Astrocyte of the cerebellum (primary cell): ENCODE measurements at regions not wholly inside any gene's neighbourhood (a gene's known extent, or its start where the extent isn't known, plus 50 kb on each side); places are given as distances from the start of the nearest gene placed in this dataset.

ENCODE experiments used
- DNase-seq: peaks from one replicate; pipeline ENCODE4 v3.0.0-alpha.2; 2011; ENCODE audit warnings: low read depth
- H3K4me3 ChIP-seq: 2 replicates; pipeline ENCODE4 v1.5.1; 2011; ENCODE audit warnings: mild to moderate bottlenecking, low read depth, low read length, moderate library complexity
- in situ Hi-C: cut with HindIII; loops from 2 replicates; pipeline ENCODE4 v1.10.0; 2017; ENCODE audit warnings: low sequenced_read_pairs
- TF ChIP-seq, protein P1 (sequence below): IDR thresholded peaks from 2 replicates; pipeline ENCODE4 v1.5.1; 2012; ENCODE audit warnings: low read length, low read depth, moderate library complexity, mild to moderate bottlenecking; ENCODE audit errors: missing control alignments

DNA sequence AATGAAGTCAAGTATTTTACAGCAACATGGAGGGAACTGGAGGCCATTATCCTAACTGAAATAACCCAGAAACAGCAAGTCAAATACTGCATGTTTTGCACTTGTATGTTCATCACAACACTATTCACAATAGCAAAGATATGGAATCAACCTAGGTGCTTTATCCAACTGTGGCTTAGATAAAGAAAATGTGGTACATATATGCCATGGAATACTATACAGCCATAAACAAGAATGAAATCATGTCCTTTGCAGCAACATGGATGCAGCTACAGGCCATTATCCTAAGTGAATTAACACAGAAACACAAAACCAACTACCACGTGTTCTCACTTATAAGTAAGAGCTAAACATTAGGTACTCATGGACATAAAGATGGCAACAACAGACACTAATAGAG is 91.5 kb upstream of the E2F3 start:
- TF ChIP-seq, protein P1, sequence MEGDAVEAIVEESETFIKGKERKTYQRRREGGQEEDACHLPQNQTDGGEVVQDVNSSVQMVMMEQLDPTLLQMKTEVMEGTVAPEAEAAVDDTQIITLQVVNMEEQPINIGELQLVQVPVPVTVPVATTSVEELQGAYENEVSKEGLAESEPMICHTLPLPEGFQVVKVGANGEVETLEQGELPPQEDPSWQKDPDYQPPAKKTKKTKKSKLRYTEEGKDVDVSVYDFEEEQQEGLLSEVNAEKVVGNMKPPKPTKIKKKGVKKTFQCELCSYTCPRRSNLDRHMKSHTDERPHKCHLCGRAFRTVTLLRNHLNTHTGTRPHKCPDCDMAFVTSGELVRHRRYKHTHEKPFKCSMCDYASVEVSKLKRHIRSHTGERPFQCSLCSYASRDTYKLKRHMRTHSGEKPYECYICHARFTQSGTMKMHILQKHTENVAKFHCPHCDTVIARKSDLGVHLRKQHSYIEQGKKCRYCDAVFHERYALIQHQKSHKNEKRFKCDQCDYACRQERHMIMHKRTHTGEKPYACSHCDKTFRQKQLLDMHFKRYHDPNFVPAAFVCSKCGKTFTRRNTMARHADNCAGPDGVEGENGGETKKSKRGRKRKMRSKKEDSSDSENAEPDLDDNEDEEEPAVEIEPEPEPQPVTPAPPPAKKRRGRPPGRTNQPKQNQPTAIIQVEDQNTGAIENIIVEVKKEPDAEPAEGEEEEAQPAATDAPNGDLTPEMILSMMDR = no peak
- no peak overlapping the region for H3K4me3 ChIP-seq
- in situ Hi-C loops = no loop called here
- DNase-seq = no peak

DNA sequence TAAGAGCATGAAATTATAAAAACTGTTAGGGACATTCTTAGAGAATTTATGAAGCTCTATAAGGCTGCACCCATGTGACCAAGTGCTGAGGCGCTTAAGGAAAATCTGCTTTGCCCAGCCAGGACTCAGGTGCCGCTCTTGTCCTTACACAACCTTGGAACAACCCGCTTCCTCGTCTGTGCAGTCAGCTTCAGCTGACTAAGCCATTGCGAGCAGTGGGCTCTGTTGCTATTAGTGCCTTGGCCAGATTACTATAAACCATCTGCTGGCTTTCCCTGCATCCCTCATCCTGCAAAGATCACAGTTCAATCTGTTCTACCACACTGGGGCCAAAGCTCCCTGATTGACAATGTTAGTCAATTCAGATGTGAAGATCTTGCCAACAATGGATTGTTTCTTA is 89.1 kb upstream of the E2F3 start:
- in situ Hi-C loops = no loop called here
- TF ChIP-seq, protein P1 = no peak
- no peak overlapping the region for H3K4me3 ChIP-seq
- no peak for DNase-seq

DNA sequence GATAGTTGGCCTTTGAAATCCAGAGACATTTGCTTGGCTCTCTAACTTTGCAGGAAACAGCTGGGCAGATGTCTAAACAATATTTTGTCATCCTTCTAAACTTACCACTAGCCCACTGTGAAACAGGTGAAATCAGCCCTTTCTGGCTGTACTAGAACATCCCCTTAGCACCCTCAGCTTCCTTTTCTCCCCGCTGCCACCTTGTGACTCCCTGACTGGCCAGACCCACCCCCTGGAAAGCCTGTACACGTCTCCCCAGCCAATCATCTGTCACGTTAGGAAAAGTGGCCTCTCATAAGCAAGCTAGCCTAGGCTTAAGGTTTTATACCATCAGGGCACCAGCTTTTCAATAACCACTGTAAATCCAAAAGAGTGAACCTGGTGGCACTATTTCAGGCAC is 88.6 kb upstream of the E2F3 start:
- TF ChIP-seq, protein P1 = no peak
- no peak for DNase-seq
- in situ Hi-C loops = no loop called here
- H3K4me3 ChIP-seq = no peak overlapping the region

DNA sequence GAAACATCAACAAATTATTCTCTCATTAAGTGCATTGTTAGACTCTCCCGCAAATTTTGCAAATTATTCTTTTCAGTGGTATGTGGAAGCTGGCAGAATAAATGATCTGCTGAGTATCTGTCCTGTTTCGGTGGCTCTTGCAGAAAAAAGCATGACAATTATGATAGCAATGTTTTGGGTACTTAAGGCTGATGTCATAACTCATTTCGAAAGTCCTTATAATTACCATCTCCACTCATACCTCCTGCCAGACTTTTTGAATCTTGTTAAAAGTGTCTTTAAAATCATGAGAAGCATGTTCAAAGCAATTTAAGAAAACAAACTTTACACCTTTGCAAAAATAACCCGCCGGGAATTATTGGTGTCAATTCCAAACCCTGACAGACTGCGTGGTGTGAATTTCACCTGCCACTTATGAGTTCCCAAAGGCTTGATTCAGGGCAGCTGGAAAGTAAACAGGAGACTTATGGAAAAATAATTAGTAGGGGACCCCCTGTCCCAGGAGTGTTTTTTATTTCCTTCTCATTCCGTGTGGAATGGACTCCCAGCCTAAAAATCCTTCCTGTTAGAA is 87.6 kb upstream of the E2F3 start:
- in situ Hi-C loops = no loop called here
- H3K4me3 ChIP-seq = no peak overlapping the region
- TF ChIP-seq, protein P1 = no peak
- DNase-seq = no peak

DNA sequence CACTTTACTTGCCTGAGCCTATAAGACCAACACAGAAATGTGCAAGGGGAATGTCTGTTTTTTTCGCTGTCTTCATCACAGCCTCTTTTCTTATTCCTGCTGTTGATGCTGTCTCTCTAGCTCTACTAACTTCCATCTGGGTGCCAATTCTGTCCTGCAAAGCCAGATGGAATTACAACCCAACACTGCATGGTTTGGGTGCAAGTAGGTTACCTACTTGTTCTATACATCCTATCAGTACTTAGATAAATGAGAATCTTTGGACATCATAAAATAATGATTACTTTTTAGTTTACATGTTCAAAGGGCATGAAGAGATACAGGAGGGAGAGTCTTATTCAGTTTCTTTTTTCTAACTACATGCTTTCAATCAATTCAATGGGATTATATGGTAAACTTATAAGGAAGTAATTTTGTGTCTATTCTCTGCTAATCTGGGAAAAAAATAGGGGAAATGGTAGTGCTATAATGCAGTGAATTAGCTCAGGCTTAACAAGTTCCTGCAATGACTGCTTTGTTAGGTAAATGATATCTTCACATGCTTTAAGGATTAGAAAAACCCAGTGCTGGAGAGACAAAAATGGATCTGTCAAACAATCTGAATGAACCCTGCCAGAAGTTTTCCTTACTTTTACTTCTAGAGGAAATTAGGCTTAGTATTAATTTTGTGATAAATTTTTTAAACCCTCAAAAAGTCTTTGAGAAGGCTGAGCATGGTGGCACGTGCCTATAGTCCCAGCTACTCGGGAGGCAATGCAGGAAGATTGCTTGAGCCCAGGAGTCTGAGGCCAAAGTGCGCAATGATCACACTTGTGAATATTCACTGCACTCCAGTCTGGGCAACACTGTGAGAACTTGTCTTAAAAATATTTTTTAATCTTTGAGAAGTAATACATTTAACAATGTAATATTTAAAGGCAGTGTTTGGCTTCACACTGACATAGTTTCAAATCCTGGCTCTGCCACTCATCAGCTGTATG is 86.5 kb upstream of the E2F3 start:
- H3K4me3 ChIP-seq = no peak overlapping the region
- in situ Hi-C loops = no loop called here
- DNase-seq = no peak
- TF ChIP-seq, protein P1 = no peak

DNA sequence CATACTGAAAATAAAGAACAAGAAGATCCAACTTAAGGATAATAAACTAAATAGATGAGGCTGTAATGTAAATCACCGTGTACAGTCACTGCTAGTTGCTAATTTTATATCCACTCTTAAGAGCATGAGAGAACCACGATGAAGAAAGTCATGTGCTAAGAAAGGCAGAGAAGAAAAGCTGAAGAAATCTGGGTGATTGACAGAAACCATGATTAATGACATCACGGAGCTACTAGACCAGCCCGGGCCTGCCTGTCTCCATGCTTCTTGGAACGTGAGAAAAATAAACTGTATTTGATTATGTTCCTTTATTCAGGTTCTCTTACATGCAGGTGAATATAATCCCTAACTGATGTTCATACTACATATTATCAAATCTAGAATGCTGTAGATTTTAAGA is 84.2 kb upstream of the E2F3 start:
- no peak for DNase-seq
- no peak overlapping the region for H3K4me3 ChIP-seq
- TF ChIP-seq, protein P1 = no peak
- in situ Hi-C loops = no loop called here
